GM19023 (cell line): ENCODE measurements at regions not wholly inside any gene's neighbourhood (a gene's known extent, or its start where the extent isn't known, plus 50 kb on each side); places are given as distances from the start of the nearest gene placed in this dataset.
"Not testable (repeated sequence)": the region's sequence is repeated elsewhere in the genome, so short reads cannot be mapped to it uniquely, and the experiment has no call there.

Experiments
- ATAC-seq: cut with Tn5 transposase; IDR thresholded peaks from one replicate; pipeline ENCODE4 v1.9.1; 2021; ENCODE audit warnings: mild to moderate bottlenecking, moderate library complexity; ENCODE audit not compliant: unreplicated experiment

GRCh38 chr18:70705831-70706416 is 417.1 kb downstream of the SOCS6 start:
- no peak for ATAC-seq

- ATAC-seq = no peak
Observed at GRCh38 chr18:70700496-70700895, 411.7 kb downstream of the SOCS6 start.

GRCh38 chr18:70698574-70698973 is 409.7 kb downstream of the SOCS6 start:
- no peak for ATAC-seq

GRCh38 chr18:70693246-70693645 is 404.4 kb downstream of the SOCS6 start:
- ATAC-seq = no peak

- not testable (repeated sequence) for ATAC-seq
Observed at GRCh38 chr18:70689765-70690164, 400.9 kb downstream of the SOCS6 start.

- ATAC-seq = no peak
Observed at GRCh38 chr18:70688286-70688685, 399.4 kb downstream of the SOCS6 start.

- ATAC-seq = no peak
Observed at GRCh38 chr18:70684821-70685220, 396.0 kb downstream of the SOCS6 start.

GRCh38 chr18:70683263-70683662 is 394.4 kb downstream of the SOCS6 start:
- no peak for ATAC-seq

GRCh38 chr18:70674896-70675295 is 386.1 kb downstream of the SOCS6 start:
- ATAC-seq = no peak

GRCh38 chr18:70673831-70674230 is 385.0 kb downstream of the SOCS6 start:
- no peak for ATAC-seq

GRCh38 chr18:70672581-70672980 is 383.7 kb downstream of the SOCS6 start:
- no peak for ATAC-seq

- no peak for ATAC-seq
Observed at GRCh38 chr18:70671889-70672565, 383.2 kb downstream of the SOCS6 start.

GRCh38 chr18:70666936-70667335 is 378.1 kb downstream of the SOCS6 start:
- ATAC-seq = no peak

GRCh38 chr18:70663141-70663540 is 374.3 kb downstream of the SOCS6 start:
- no peak for ATAC-seq

GRCh38 chr18:70662588-70662987 is 373.7 kb downstream of the SOCS6 start:
- ATAC-seq = no peak

- no peak for ATAC-seq
Observed at GRCh38 chr18:70659036-70659925, 370.4 kb downstream of the SOCS6 start.

- ATAC-seq = no peak
Observed at GRCh38 chr18:70653671-70654070, 364.8 kb downstream of the SOCS6 start.

- no peak for ATAC-seq
Observed at GRCh38 chr18:70650878-70651277, 362.0 kb downstream of the SOCS6 start.

GRCh38 chr18:70649683-70650082 is 360.8 kb downstream of the SOCS6 start:
- no peak for ATAC-seq

GRCh38 chr18:70645971-70646370 is 357.1 kb downstream of the SOCS6 start:
- no peak for ATAC-seq

GRCh38 chr18:70643812-70644211 is 355.0 kb downstream of the SOCS6 start:
- no peak for ATAC-seq
